ENCODE measurements at regions not wholly inside any gene's neighbourhood (a gene's known extent, or its start where the extent isn't known, plus 50 kb on each side); places are given as distances from the start of the nearest gene placed in this dataset.

GRCh38 chr2:104650405-104650996, 203.4 kb upstream of the POU3F3 start:
- no peak for DNase-seq

GRCh38 chr2:104654811-104655210, 199.1 kb upstream of the POU3F3 start:
- DNase-seq: no peak

DNA sequence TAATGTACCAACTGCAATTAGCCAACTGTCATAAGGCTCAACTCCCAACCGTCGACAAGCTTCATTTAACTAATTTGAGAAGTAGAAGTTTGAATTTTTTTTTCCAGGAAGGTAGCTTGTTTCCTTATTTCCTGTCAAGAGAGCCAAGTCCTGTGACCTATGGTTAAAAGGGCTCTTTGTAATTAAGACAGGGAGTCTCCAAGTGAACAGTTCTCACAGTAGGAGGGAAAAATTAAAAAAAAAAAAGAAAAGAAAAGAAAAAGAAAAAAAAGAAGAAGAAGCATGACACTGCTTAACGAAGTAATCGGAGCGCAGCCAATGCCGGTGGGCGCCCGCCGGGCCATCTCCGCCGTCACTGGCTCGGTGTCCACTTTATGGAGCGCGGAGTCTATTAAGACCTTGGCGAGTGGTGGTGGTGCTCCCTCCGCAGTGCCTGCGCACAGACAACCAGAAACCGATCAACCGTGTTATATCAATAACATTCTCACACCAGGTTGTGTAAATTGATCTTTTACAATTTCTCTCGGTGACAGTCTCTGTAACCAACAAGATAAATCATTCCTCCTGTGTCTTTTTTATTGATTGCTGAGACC, 197.2 kb upstream of the POU3F3 start:
- no peak for DNase-seq

- DNase-seq: no peak
Observed at GRCh38 chr2:104658144-104658835, 195.6 kb upstream of the POU3F3 start.

DNA sequence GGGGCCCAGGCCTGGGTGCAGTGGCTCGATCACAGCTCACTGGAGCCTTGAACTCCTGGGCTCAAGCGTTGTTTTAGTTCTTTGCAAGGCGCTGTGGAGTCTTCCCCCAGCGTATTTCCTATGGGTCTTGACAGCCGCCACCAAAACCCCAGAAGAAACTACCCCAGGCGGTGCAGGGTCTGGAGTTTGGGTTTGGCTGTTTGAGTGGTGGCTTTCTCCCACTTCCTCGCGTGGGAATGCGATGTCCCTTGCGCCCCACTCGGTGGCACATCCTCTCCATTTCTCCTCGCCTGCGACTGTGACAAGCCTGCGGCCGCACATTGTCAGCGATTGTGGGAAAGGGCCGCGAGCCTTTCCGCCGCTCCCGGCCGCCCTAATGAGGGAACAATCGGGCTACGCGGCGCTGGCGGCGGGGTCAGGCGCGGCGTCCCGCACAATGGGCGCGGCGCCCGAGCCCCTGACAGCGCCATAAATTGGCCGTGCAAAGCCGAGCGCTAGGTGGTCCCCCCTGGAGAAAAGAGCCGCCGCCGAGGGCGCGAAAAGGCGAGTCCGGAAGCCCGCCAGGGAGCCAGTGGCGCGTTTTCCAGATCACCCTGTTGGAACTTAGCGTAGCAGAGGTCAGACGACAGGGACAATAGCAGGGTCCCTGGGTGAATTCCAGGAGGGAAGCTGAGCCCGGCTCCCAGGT, 194.9 kb upstream of the POU3F3 start:
- no peak for DNase-seq

DNA sequence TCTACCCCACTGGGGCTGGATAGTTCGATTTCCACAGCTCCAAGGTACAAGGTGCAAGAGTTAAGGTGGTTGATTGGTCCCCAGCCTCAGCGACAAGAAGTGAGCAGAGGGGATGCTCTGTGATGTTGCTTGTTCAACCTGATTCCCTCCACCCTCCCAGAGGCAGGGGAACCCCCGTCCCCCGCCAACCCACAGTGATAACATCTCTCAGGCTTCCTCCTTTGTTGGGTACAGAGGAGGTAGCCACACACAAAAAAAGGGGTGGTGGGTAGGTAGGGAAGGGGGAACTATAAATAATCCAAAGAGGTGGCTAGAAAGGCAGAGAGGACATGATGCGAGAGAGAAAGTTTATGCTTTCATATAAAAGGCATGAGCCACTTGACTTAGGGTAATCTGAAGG, 192.9 kb upstream of the POU3F3 start:
- DNase-seq: no peak

GRCh38 chr2:104664672-104665071, 189.2 kb upstream of the POU3F3 start:
- DNase-seq: no peak

- no peak for DNase-seq
Observed at GRCh38 chr2:104668631-104669030, 185.3 kb upstream of the POU3F3 start.

DNA sequence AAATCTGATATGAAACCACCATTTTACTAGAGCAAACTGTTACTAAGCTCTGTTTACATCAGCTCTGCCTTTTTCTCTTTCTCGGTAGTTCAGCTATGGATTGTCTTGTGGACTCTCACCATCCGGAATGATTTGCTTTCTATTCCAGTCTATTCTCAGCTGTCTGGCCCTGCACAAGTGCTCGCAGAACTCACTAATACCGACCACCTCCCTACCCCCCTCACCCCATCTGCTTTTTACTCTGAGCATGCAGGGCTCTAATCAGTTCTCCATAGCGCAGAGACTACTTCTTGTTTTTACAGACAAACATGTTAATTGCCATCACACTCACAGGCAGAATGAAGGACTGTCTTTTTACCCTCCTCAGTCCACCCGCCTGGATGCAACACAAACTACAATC, 180.7 kb upstream of the POU3F3 start:
- no peak for DNase-seq

DNA sequence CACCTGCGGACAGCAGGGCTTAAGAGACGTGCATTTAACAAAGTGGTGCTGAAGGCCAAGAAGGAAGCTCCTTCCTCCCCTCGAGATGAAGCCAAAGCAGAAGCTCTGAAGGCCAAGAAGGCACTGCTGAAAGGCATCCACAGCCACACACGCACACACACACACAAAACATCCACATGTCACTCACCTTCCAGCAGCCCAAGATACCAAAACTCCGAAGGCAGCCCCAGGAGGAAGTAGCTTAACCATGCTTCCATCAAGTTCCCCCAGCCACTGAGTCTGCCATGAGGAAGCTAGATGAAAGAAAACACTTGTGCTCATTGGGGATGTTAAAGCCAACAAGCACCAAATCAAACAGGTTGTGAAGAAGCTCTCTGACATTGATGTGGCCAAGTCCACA, 175.7 kb upstream of the POU3F3 start:
- DNase-seq: no peak

DNA sequence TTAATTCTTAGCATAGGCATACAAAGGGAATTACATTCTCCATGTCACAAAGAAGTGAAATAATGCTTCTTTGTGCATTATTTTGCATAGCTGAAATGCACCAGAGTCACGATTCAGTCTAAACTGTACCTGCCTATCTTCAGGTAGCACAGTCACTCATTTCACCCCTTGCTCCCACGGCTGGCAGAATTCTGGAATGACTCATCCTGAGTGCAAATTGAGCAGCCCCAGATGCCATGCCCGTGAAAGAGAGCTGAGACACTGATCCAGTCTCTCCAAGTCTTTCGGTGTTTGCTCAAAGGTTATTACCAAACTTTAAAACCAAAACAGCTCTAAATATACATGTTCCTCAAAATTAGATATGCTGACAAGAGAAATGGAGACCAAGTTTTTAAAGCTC, 168.3 kb upstream of the POU3F3 start:
- no peak for DNase-seq

DNA sequence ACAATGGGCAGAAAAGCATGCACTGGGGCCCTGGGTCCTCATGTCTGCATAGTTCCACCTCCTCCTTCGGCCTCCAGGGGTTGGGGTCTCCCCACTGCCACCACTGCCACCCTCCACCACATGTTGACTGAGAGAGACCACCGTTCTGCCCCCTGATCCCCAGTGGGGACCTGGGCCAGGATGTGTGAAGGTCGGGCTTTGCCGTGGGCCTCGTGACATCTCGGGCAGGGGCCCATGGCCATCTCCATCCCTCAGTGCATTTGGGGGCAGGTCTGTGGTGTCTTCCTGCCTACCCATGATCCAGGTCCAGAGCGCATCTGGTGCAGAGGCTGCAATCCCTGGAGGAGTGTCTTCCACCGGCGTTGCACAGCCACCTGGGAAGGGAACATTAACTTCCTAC, 166.8 kb upstream of the POU3F3 start:
- DNase-seq: no peak

- DNase-seq: no peak
Observed at GRCh38 chr2:104690255-104690984, 163.5 kb upstream of the POU3F3 start.

DNA sequence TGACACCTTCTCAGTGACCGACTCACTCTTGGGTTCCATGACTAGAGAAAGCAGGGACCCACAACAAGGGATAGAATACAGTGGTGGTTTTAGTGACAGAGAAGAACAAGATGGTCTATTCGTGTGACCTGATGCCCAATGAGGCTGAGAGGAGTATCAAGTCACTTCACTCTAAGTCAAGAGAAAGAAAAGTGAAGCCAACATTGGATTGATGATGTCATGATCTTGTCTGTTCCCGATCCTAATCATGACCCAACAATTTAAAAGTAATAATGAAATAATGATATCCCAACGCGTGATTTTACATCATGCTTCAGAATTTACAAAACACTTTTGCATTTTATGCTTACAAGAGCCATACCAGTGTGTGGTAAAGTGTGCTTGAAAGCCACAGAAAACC, 155.6 kb upstream of the POU3F3 start:
- DNase-seq: no peak

DNA sequence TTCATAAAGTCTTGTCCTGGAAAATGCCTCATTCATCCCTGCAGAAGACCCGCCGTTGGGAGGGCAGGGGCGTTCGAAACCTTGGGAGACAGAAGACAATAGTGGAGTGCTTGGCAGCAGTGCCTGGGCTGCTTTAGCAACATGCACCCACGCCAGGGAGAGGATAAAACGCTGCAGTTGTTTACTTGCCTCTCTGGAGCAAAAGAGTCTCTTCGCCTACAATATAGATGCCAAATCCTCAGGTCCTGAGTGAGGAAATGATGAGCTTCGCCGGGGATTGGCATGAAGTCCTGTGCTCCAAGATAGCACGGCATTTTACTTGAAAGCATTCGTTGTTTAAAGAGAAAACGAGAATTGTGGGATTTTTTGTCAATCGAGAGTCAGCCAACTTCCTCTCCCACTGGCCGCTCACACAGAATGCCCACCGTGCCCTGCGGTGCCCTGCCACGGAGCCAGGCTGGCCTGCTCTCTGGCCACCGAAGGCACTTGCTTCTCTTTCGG, 152.5 kb upstream of the POU3F3 start:
- DNase-seq: peak; percentile 2

DNA sequence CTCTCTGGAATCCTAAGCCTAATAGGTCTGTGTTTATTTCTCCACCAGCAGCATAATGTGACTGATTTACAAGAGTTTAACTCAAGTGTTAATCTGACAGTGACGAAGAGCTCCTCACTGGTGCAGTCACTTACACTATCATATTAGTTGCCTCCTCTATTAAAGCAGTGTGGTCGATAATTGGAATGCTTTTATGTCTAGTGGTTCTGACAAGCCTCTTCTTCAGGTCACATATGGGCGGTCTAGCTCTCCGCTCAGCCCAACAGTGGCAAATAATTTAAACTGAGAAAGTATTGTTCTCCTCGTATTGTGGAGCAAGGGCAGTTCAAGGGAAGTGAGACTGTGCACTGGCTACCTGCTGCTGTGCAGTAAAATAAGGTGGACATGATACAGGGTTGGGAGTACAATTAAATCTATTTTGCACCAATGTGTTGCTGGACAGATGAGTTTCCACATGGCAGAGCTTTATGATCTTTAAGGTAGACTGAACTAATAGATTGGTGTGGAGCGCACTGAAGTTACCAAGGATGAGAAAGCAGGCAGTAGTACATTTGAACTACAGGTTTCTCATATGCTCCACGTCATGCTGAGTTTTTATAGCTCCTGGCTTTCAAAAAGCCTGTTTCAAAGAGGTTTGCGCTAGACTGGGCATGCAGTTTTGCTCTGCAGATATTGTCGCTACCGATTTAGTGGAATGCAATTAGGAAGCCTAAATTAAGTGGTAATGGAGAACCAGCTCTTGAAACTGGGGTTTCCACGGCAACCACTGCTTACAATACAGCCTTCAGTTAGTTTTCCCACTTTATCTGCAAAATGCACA, 151.7 kb upstream of the POU3F3 start:
- peak; percentile 95 for DNase-seq

DNA sequence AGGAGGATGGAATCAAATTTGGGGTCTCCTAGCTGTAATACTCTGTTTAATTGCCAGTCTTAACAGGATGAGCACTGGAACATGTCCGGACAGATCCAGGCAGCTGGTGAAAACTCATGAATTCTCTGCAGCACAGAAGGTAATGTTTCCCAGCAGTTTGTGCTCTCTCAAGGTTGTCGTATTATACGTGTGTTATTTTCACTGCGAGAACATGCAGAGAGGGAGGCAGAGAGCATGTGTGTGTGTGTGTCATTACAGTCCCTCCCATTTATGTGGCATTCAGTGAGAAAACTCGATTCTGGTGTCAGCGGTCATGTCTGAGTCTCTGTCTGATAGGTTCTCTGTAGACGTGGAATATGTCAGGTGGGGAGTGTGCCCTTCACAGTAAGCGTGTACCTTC, 150.2 kb upstream of the POU3F3 start:
- peak; percentile 84 for DNase-seq

DNA sequence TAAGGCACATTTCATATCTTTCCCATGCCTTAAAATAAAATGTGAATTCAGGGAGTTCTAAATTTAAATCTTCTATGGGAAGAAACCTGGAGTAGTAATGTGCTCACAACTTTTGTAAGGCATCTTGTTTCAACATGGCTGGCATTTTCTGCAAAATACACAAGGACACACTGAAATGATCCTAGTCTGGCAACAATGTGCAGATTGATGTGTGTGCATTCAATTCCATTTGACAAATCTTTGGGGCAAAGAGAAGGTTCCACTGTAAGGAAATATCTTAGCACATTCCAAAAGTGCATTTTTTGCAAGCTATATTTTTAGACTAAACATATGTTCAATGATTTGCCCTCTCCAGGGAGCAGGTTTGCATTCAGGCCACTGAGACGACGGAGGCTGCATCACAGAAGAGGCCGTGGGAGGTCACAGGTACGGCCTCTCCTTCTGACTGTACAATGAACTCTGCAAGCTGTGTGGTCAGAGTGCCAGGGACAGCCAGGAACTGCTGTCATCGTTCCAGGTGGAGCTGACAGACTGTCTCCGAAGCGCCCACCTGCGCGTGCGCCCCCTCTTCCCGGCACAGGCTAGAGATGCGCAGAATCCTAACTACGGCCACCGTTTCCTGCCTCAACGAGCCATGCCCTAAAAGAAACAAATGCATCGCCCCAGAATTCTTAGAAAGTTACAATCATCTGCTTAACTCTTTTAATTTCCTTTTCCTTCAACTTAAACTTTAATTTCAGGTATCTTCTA, 149.2 kb upstream of the POU3F3 start:
- no peak for DNase-seq

GRCh38 chr2:104707056-104707455, 146.9 kb upstream of the POU3F3 start:
- no peak for DNase-seq

DNA sequence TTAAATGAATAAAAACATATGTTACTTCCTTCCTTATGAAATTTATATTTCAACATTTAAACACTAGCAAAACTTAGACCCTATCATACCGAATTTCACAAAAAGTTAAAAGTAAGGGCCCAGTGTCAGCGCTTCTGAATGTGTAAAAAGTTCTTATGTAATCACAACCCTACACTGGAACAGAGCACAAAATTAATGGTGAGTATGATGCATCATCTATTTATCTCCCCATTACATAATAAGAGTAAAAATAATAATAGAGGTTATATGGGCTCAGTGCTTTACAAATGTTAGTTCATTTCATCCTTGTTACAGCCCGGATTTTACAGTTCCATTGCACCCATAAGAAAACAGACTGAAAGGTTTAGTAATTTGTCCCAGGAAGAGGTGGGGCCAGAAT, 144.9 kb upstream of the POU3F3 start:
- no peak for DNase-seq

DNA sequence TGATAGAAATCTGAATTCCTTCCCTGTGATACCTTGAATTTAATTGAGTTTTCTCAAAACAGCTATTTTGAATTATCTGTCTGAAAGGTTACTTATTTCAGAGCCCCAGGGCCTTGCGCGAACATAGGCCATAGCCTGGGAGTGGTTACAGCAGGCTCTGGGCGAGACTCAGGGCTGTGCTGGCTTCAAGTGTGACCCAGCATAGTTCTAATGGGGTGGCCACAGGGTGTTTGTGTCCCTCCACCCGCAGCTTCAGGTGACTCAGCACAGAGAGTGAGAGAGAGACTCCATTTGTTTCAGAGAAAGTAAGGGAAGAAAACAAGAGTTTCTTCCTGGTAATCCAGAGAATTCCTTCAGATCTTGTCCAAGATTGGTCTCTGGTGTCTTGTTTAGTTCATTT, 137.9 kb upstream of the POU3F3 start:
- DNase-seq: no peak

Data from NCI-H1105 treated with DMSO at 0.1 percent for 48 hours (cell line).